ENCODE measurements at regions not wholly inside any gene's neighbourhood (a gene's known extent, or its start where the extent isn't known, plus 50 kb on each side); places are given as distances from the start of the nearest gene placed in this dataset.
"Not testable (repeated sequence)": the region's sequence is repeated elsewhere in the genome, so short reads cannot be mapped to it uniquely, and the experiment has no call there.

- Histone ChIP-seq H3K27ac (ENCODE audit: low read depth, low read length) (no peak overlapping the region), H3K36me3 (ENCODE audit: control insufficient read depth, insufficient read depth, low read length) (no peaks in the 10 kb centered on the region), H3K4me1 (ENCODE audit: control insufficient read depth, insufficient read depth, low read length) (no peaks in the 10 kb centered on the region), H3K4me3 (ENCODE audit: low read length) (no peak overlapping the region), H3K9ac (ENCODE audit: extremely low read depth, low read length, poor library complexity, severe bottlenecking) (no peak overlapping the region), H3K9me3 (ENCODE audit: control insufficient read depth, low read length) (no peaks in the 10 kb centered on the region), H3K27me3 (ENCODE audit: control insufficient read depth, insufficient read depth, low read length, poor library complexity, severe bottlenecking) (no peaks in the 10 kb centered on the region)
- H3K4me3 Mint-ChIP-seq, result no peak overlapping the region
- H3K27ac Mint-ChIP-seq, result no peak overlapping the region
- DNase-seq, result no peak
- H3K9me3 Mint-ChIP-seq, result no peaks in the 10 kb centered on the region
- TF ChIP-seq, protein P1, sequence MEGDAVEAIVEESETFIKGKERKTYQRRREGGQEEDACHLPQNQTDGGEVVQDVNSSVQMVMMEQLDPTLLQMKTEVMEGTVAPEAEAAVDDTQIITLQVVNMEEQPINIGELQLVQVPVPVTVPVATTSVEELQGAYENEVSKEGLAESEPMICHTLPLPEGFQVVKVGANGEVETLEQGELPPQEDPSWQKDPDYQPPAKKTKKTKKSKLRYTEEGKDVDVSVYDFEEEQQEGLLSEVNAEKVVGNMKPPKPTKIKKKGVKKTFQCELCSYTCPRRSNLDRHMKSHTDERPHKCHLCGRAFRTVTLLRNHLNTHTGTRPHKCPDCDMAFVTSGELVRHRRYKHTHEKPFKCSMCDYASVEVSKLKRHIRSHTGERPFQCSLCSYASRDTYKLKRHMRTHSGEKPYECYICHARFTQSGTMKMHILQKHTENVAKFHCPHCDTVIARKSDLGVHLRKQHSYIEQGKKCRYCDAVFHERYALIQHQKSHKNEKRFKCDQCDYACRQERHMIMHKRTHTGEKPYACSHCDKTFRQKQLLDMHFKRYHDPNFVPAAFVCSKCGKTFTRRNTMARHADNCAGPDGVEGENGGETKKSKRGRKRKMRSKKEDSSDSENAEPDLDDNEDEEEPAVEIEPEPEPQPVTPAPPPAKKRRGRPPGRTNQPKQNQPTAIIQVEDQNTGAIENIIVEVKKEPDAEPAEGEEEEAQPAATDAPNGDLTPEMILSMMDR (conservative IDR thresholded peaks at IDR 0.05), result no peak
- H3K4me1 Mint-ChIP-seq, result no peaks in the 10 kb centered on the region
- no peaks in the 10 kb centered on the region for H3K27me3 Mint-ChIP-seq (ENCODE audit: insufficient read depth)
- H3K36me3 Mint-ChIP-seq (ENCODE audit: low read depth), result no peaks in the 10 kb centered on the region
Observed at GRCh38 chr11:81568918-81569317, 1164.7 kb downstream of the FAM181B start.

DNA sequence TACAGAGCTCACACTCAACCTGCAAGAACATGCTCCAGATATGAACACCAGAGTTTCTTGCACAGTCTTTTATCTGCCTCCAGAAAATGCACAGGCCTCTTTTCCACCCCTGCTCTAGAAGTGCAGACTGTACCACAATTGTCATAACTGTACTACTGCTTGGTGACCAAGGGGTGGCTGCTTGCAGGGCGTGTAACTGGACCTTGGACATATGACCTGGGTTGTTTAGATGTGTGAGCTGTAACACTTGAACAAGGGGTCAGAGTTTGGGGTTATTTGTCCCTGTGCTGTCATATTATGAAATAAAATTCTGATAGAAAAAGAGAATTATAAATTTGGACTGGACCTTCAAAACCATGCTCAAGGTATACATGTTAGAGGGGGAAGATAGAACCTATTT is 1185.5 kb downstream of the FAM181B start:
- Histone ChIP-seq H3K36me3 (ENCODE audit: control insufficient read depth, insufficient read depth, low read length) (no peaks in the 10 kb centered on the region), H3K9ac (ENCODE audit: extremely low read depth, low read length, poor library complexity, severe bottlenecking) (no peak overlapping the region), H3K27me3 (ENCODE audit: control insufficient read depth, insufficient read depth, low read length, poor library complexity, severe bottlenecking) (no peaks in the 10 kb centered on the region), H3K9me3 (ENCODE audit: control insufficient read depth, low read length) (no peaks in the 10 kb centered on the region), H3K4me3 (ENCODE audit: low read length) (no peak overlapping the region), H3K27ac (ENCODE audit: low read depth, low read length) (no peak overlapping the region), H3K4me1 (ENCODE audit: control insufficient read depth, insufficient read depth, low read length) (no peaks in the 10 kb centered on the region)
- no peaks in the 10 kb centered on the region for H3K27me3 Mint-ChIP-seq (ENCODE audit: insufficient read depth)
- WGBS, 2 experiments (ENCODE audit: insufficient coverage in 1 of 2, insufficient read length in 1 of 2), result 84% methylated on average over 1 of the region's 1 CpG; no CpG with 5 or more reads in 1 of the 2 experiments
- H3K36me3 Mint-ChIP-seq (ENCODE audit: low read depth), result no peaks in the 10 kb centered on the region
- H3K27ac Mint-ChIP-seq, result no peak overlapping the region
- H3K4me1 Mint-ChIP-seq, result no peaks in the 10 kb centered on the region
- no peaks in the 10 kb centered on the region for H3K9me3 Mint-ChIP-seq
- DNase-seq, result no peak
- TF ChIP-seq, protein P1 (conservative IDR thresholded peaks at IDR 0.05), result no peak
- H3K4me3 Mint-ChIP-seq, result no peak overlapping the region

DNA sequence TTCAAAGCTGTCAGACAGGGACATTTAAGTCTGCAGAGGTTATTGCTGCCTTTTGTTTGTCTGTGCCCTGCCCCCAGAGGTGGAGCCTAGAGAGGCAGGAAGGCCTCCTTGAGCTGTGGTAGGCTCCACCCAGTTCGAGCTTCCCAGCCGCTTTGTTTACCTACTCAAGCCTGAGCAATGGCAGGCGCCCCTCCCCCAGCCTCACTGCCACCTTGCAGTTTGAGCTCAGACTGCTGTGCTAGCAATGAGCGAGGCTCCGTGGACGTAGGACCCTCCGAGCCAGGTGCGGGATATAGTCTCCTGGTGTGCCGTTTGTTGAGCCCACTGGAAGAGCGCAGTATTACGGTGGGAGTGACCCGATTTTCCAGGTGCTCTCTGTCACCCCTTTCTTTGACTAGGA is 1193.9 kb downstream of the FAM181B start:
- not testable (repeated sequence) for DNase-seq; H3K4me3 ChIP-seq (ENCODE audit: low read length); H3K4me1 Mint-ChIP-seq; H3K27ac Mint-ChIP-seq; H3K4me3 Mint-ChIP-seq; H3K27ac ChIP-seq (ENCODE audit: low read depth, low read length); H3K9ac ChIP-seq (ENCODE audit: extremely low read depth, low read length, poor library complexity, severe bottlenecking); H3K27me3 ChIP-seq (ENCODE audit: control insufficient read depth, insufficient read depth, low read length, poor library complexity, severe bottlenecking); H3K9me3 ChIP-seq (ENCODE audit: control insufficient read depth, low read length); H3K27me3 Mint-ChIP-seq (ENCODE audit: insufficient read depth); H3K4me1 ChIP-seq (ENCODE audit: control insufficient read depth, insufficient read depth, low read length); H3K36me3 Mint-ChIP-seq (ENCODE audit: low read depth); H3K36me3 ChIP-seq (ENCODE audit: control insufficient read depth, insufficient read depth, low read length)
- peaks cover 37% of the 10 kb centered on the region for H3K9me3 Mint-ChIP-seq
- WGBS, 2 experiments (ENCODE audit: insufficient coverage in 1 of 2, insufficient read length in 1 of 2), result 92 to 93% methylated on average over 6 to 12 of the region's 12 CpGs

GRCh38 chr11:81515566-81515965 is 1218.1 kb downstream of the FAM181B start:
- no peak overlapping the region for H3K27ac ChIP-seq (ENCODE audit: low read depth, low read length)
- H3K4me1 ChIP-seq (ENCODE audit: control insufficient read depth, insufficient read depth, low read length), result no peaks in the 10 kb centered on the region
- H3K9ac ChIP-seq (ENCODE audit: extremely low read depth, low read length, poor library complexity, severe bottlenecking), result no peak overlapping the region
- TF ChIP-seq, protein P1 (conservative IDR thresholded peaks at IDR 0.05), result no peak
- no peak for DNase-seq
- no peaks in the 10 kb centered on the region for H3K36me3 ChIP-seq (ENCODE audit: control insufficient read depth, insufficient read depth, low read length)
- H3K4me3 Mint-ChIP-seq, result no peak overlapping the region
- H3K9me3 ChIP-seq (ENCODE audit: control insufficient read depth, low read length), result no peaks in the 10 kb centered on the region
- no peaks in the 10 kb centered on the region for H3K36me3 Mint-ChIP-seq (ENCODE audit: low read depth)
- no peaks in the 10 kb centered on the region for H3K27me3 ChIP-seq (ENCODE audit: control insufficient read depth, insufficient read depth, low read length, poor library complexity, severe bottlenecking)
- no peaks in the 10 kb centered on the region for H3K4me1 Mint-ChIP-seq
- H3K27me3 Mint-ChIP-seq (ENCODE audit: insufficient read depth), result no peaks in the 10 kb centered on the region
- H3K4me3 ChIP-seq (ENCODE audit: low read length), result no peak overlapping the region
- H3K27ac Mint-ChIP-seq, result no peak overlapping the region
- H3K9me3 Mint-ChIP-seq, result peaks cover 6% of the 10 kb centered on the region

Data from endodermal cell (in vitro differentiated cells).